ENCODE measurements at regions not wholly inside any gene's neighbourhood (a gene's known extent, or its start where the extent isn't known, plus 50 kb on each side); places are given as distances from the start of the nearest gene placed in this dataset.
A peak's percentile ranks its signal among the peaks of the same experiment; 100 is the strongest.

DNA sequence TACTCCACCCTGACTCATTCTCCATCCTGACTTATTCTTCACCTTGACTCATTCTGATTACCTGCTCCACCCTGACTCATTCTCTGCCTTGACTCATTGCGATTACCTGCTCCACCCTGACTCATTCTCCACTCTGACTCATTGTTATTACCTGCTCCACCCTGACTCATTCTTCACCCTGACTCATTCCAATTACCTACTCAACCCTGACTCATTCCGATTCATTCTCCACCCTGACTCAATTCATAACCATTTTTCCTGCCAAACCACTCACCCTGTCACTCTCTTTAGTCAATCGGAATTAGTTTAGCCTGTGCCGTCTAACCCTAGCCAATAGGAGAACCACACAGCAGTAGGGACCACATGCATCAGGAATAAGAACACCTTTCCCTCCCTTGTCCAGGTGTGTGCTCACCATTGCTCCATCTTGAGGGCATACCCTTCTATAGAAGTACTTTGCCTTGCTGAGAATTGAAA is 1227.4 kb upstream of the PCDH20 start:
- DNase-seq, result peak; percentile 2

DNA sequence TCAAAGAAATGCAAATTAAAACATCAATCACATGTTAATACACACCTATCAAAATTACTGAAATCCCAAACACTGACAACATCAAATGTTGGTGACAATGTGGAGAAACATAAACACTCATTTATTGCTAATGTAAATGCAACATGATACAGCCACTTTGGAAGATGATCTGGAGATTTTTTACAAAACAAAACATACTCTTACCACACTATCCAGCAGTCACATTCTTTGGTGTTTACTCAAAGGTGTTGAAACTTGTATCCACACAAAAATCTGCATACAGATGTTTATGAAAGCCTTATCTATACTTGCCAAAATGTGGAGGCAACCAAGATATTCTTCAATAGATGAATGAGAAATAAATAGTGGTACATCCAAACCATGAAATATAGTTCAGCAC is 1219.5 kb upstream of the PCDH20 start:
- DNase-seq, result peak; percentile 18

DNA sequence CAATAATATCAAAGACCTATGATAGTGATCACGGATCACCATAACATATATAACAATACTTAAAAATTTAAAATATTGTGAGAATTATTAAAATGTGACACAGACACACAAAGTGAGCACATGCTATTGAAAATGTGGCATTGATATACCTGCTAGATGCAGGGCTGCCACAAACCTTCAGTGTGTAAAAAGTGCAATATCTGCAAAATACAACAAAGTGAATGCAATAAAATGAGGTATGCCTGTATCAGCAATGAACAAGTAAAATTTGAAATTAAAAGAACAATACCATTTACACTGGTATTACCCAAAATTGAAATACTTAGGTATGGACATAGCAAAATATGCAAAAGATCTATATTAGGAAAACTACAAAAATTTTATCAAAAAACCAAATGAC is 1217.8 kb upstream of the PCDH20 start:
- DNase-seq, result no peak

DNA sequence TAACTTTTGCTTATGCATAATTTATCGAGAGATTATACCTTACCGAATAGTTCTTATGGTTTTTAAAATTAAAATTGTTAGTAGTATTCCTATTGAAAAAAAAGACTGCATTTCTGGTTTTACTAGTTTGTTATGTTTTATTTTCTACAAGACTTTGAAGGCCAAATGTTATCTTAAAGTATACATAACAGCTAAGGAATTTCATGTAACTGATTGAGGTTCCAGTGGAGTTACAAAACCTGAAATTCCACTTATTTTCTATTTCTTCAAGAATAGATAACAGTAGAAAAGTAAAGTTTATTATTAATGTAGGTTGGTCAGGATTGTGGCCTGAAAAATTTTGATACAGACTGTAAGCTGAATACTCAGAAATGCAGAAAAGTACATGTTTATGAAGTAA is 1216.0 kb upstream of the PCDH20 start:
- DNase-seq, result no peak

DNA sequence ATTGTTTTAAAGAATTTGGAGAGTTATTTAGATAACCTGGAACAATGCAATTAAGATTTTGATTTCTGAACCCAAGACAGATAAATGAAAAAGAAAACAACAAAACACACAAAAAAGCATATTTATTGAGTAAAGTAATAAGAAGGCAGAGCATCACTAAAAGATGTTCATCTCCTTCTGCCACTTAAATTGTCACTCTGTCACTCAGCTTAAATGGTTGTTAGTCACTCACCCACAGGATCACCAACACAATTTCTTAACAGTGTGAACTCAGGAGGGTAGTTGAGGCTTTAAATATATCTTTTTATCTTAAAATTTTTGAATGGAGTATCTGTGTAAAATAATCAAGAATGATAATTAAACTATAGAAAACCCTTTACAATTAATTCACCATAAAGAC is 1215.5 kb upstream of the PCDH20 start:
- DNase-seq, result no peak

DNA sequence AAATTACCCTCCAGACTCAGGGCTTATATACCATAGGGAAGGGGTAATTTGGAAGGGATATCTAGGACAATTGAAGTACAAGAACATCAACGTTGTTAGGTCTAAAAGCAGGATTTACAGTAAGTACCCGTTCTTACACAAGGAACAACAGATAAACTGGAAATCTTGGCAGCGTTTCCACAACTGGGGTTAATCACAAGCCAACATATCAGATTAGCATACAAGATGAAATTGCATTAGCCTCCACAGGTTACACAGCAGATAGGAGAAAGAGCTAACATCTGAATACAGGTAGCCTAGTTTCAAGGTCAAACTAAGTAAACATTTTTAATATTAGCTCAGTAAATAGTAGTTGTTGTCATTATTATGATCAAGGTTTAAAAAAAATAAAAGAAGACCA is 1214.0 kb upstream of the PCDH20 start:
- peak; percentile 5 for DNase-seq

DNA sequence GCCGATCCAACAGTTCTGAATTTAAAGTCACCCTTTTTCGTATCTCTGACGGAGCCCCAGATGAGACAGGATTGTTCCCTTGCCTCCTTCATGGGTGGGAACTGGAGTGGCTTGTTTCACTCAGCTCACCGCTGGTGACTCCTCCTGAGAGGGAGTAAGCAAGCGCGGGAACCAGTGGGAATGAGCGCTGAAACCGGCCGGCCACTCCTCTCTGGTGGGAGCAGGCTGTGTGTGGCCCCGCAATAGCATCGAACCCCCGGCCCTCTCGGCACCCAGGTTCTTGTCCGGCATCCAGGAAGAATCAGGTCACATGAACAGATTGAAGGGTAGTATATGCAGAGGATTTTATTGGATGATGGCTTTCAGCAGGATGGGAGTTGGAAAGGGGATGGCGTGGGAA is 1211.6 kb upstream of the PCDH20 start:
- no peak for DNase-seq

DNA sequence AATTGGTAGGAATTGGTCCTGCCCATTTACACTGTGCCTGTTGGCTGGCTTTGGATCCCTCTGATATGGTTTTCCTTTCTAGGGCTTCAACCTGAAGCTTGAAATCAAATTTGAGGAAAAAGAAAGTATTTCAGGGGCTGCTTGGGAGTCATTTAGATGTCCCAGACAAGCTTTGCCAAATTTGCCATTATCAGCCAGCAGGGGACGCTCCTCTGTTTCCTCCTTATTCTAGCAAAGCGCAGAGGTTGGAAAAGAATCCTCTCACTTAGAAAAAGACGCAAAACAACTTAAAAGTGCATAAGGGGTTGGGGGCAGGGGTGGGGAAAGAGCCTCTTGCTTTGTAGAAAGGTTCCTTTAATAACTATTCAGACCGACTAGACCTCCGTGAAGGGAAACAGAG is 1211.1 kb upstream of the PCDH20 start:
- no peak for DNase-seq

DNA sequence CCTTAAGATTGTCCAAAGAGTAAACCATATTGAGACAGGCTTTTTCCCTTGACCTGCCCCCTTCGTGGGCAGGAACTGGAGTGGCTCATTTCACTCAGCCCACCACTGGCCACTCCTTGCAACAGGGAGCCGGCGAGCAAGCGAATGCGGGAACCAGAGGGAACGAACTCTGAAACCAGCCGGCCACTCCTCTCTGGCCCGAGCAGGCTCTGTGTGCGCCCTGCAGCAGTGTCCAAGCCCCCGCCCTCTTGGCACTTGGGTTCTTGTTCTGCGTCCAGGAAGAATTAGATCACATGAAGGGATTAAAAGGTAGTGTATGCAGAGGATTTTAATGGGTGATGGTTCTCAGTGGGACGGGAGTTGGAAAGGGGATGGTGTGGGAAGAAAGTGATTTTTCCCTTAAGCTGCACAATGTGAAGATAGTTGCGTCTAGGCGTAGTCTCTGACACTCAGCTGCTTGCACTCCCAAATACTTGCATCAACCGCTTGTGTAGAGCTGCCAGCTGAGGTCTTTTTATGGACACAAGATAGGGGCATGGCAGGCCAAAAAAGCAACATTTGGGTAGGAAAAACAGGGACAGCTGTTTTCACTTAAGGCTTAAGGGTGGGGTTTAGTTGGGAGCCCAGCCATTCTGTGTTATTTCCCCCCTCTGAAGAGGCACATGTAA is 1209.7 kb upstream of the PCDH20 start:
- DNase-seq, result no peak

DNA sequence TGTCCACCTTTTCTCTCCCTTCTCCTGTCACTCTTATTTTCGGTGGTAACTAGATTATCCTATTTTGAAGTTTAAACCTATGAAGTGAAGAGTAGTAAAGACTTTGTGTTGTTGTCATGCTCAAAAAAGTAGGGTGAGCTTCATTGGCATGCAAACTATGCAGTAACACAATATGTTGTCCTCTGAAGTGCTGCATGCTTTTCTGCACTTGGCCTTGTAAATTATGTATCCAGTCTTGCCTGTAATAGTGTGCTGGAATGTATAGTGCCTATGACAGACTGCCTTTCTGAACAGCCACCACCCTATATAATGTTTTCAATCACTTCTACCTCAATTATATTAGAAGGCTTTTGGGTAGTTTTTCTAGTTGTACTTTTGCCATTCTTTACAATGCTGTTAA is 1198.2 kb upstream of the PCDH20 start:
- no peak for DNase-seq

DNA sequence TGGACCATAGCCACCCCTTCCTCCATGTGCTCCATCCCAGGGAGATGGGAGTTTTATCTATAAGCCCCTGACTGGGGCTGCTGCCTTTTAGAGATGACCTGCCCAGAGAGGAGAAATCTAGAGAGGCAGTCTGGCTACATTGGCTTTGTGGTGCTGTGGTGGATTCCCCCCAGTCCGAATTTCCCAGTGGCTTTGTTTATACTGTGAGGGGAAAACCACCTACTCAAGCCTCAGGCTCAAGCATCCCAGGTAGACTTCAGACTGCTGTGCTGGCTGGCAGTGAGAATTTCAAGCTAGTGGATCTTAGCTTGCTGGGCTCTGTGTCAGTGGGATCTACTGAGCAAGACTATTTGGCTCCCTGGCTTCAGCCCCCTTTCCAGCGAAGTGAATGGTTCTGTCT is 1195.7 kb upstream of the PCDH20 start:
- DNase-seq, result no peak

DNA sequence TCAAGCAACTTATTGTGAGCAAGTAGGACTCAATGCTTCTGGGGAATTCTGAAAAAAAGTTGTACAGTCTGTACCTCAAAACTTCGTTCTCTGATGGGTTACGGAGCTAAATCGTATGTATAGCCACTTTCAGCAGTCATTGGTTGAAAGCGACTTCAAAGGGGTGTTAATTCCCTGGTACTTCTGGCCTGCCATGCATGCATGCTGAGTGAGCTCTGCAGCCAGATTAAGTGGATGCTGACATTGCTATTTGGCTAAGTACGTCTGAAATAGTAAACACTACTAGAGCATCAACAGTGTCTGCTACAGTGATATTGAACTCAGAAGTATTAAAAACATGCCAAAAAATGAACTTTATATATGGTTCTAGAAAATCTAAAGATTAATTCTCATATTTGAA is 1183.1 kb upstream of the PCDH20 start:
- DNase-seq, result no peak

DNA sequence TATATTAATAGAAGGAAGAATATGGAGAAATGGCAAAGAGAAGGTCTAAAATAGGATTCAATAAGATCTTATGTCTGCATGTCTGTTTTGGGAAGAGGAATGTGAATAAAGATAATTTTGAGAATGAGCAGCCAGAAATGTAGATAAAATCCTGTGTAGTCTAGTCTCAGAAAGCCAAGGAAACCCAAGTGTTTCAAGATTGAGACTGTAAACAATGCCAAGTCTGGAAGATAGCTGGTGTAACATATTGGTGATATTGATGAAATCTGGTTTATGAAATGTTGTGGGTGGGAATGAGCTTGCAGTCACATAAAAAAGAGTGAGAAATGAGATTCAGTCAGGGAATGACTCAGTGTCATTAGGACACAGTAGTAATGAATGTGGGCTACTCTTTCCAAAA is 1180.3 kb upstream of the PCDH20 start:
- DNase-seq, result no peak

DNA sequence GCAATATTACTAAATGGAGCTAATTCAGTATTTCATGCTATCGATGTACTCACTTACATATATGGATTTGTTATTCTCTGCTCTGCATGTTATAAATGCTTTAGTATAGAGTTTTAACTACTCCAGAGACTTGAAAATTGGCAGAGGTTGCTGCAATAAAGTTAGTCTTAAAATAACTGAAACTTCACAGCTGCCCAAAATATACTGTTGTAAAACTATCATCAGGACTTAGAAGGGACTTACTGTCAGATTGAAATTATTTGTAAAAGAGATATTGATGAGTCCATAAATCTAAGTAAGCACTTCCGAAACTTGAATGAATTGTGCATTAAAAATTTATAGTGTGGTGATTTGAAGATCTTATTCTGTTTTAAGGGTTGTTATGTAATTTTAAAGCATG is 1178.2 kb upstream of the PCDH20 start:
- no peak for DNase-seq

DNA sequence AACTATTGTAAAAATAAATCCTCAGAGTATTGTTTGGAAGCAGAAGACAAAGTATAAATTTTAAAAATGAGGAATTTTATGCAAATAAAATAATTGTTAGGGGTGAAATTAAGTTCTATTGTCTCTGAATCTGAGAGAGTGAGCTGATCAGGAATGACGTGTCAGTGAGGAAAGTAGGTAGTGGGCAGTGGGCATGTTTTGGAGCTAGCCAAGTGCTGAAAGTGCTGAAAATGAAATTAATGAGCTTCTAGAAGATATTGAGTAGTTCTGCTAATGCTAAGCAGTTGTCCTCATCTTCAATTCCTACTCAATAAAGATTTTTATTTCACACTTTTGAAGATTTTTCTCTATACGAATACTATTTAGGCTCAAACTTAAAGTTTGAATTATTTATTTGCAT is 1167.8 kb upstream of the PCDH20 start:
- DNase-seq, result no peak

DNA sequence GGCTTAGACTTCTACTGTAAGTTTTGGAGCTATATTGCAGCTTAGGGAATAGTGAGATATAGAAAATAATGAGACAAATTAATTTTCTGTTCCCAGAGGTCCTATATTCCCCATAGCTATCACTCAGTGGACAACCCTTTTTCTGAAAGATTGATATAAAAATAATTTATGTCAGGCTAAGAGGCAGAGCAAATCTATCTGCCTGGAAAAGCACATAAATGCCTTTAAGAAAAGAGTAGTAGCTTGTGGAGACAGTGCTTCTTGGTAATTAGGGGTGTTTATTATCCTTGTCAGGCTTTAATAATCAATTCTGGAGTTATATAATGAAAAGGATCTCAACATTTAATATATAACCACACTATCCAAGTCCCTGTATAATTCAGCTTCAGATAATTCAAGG is 1162.8 kb upstream of the PCDH20 start:
- no peak for DNase-seq

DNA sequence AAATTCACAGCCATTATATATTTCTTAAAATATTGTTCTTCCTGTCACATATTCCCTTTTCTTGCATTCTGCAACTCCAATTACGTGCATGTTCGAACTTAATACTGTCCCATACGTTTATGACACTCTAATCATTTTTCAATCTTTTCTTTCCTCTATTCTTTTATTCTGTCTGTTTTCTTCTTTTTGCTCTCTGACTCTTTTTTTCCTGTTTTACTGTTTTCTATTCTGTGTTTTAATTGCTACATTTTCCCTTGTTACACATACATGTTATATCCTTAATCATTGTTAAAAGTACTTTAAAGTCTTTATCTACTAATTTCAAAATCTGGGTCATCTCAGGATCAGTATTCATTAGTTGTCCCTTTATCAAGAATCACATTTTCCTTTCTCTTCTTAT is 1149.1 kb upstream of the PCDH20 start:
- no peak for DNase-seq

DNA sequence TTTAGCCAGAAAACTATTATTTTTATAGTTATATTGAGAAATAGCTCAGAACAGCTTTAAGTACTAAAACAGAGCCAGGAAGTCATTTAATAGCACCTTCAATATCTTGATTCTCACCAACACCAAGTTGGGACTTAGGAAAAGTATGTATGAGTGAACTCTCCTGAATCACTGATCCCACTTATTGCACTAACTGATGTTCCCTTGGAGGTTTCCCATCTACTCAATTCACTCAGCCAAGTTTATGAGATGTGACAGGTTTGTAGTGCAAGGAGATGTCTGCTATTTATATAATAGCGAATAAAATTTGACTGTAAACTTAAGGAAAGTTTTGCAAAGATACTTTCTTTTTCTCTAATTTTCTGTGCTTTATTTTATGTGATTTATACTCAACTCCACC is 1147.6 kb upstream of the PCDH20 start:
- DNase-seq, result no peak

DNA sequence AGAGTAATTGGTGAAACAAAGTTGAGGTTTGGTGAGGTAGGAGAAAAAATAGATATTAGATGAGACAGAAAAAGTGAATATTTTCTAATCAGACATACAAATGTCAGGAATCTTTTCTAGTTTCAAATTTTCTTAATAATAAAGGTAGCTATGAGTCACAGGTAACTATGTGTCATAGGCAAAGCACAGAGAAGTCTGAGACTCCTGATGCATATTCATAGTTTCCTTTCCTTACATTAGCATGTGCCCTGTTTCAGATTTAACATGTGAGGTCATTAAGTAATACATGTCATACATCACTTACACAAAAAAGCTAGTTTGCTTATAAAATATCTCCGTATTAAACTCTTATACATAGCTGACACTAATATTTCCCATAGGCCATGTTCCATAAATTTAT is 1141.3 kb upstream of the PCDH20 start:
- DNase-seq, result no peak

DNA sequence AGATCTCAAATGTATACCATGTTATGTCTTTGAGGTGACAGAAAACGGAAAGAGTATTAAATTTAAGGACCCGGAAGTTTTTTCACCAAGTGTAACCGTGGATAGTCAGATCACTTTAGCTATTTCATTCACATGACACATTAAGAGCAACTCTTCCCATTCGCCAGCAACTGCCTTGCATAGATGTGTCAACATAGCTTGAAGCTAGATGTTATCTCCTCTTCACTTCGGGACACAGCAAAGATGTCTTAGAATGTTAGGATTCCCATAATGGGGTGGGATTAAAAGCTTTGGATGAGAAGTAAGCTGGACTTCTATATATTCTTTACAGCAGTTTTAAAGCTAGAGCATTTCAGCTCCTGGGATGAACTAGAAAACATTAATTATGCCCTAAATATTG is 1135.9 kb upstream of the PCDH20 start:
- DNase-seq, result no peak

DNA sequence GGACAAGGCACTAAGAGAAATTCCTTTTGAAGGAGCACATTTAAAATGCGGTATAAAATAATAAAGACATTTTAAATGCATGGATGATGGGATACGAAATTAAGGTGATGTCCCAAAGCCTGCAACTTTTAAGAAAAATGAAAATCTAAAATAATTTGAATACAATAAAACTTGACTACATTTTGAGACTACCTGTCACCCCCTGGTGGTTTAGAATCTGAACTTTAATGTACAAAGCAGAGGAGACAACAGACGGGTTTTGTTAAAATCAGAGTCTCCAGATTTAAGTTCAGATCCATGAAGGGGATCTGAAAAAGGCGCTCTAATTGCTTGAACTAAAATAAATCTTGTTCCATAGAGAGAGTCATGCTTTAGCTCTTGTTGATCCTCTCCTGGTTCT is 1129.3 kb upstream of the PCDH20 start:
- DNase-seq, result no peak

DNA sequence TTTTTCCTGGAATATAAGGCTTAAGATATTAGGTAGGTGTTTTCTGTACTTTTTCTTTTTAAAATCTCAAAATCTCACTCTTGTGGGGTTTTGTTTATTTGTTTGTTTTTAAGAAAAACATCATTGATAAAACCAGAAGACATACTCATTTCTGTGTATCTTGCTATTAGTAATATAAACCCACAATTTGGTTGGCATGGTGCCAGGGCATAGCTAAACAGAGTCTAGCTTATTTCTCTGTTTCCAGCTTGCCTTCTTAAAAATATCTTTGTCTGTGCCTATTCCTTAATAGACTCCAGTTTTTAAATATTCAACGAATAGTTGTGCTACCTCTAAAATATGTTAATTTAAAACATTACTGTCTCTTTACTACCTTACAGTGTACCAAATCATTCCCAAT is 1121.9 kb upstream of the PCDH20 start:
- DNase-seq, result no peak

DNA sequence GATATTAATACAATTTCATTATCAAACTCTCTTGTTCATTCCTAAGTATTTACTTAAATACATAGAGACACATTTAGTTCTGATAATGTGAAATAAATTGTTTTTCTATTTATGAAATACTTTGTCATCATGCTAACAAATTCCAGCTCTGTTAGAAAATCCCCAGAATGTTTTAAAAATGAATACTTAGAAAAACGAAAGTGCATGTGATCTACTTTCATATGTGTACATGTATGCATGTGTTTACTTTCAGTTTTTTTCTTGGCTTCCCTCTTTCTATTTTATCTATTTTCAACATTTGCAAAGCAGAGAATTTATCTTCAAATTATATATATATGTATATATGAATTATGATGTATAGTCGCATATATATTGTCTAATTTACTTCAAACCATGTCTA is 1110.0 kb upstream of the PCDH20 start:
- no peak for DNase-seq

DNA sequence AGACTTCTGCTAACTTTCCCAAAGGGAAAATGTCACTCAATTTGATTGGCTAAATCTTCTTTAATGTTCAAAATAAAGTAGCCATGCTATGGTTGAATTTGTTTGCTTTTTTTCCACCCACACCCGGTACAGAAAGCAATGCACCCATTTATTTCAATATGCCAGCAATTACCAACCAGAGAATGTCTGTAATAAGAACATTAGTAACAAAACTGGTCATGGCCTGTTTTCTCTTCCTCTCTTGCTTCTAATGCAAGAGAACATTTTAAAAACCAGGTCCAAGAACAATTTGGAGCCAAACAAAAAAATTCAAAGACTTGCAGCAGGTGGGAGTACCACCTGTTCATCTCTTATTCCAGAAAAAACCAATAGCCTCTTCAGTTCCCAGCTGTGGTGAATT is 1108.8 kb upstream of the PCDH20 start:
- no peak for DNase-seq

DNA sequence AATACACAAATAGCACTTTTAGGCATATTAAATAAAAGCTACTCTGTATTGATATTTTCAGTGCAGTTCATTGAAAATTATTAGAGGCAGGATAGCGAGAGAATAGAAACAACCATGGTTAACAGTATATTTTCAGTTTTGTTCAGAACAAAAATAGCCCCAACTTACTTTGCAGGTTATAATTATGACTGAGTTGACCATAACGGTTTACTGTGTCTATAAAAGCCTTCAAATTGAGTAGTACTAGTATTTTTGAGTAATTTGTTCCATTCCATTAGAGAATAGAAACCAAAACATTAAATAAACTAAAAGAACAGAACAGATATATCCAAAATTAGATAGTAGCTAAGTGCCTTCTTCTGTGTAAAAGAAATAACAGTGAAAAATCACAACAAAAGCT is 1108.4 kb upstream of the PCDH20 start:
- no peak for DNase-seq
